ENCODE measurements at regions not wholly inside any gene's neighbourhood (a gene's known extent, or its start where the extent isn't known, plus 50 kb on each side); places are given as distances from the start of the nearest gene placed in this dataset.
"Not testable (repeated sequence)": the region's sequence is repeated elsewhere in the genome, so short reads cannot be mapped to it uniquely, and the experiment has no call there.

DNA sequence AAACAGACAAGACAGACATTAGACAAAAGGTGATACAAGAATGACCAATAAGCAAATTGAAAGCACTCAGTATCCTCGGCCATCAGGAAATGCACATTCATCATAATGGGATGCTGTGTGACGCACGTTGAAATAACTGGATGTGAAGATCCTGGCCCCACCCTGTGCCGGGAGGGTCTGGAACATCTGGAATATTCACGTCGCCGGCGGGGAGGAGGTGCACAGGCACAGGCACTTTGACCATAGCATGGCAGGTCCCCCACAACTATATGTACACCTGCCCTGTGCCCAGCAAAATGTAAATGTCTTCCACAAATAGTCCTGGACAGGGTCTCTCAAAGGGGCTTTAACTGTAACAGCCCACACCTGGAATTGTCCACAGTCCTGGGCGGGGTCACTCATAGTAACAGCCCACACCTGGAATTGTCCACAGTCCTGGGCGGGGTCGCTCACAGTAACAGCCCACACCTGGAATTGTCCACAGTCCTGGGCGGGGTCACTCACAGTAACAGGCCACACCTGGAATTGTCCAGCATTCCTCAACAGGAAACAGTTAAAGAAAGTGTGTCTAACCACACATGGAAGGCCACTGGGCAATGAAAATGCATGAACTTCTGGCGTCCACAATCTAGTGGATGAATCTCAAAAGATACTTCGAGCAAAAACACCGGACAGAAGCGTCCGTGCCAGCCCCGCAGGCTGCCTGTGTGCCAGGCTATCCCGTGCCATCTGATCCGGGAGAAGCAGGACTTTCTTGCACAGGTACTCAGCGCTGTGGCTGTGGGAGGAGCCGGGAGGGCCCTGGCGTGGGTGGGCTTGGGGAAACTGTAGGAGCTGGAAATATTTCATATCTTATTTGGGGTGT, 113.4 kb downstream of the RTP5 start:
- no peak for DNase-seq (ENCODE audit: low read depth, low spot score)

DNA sequence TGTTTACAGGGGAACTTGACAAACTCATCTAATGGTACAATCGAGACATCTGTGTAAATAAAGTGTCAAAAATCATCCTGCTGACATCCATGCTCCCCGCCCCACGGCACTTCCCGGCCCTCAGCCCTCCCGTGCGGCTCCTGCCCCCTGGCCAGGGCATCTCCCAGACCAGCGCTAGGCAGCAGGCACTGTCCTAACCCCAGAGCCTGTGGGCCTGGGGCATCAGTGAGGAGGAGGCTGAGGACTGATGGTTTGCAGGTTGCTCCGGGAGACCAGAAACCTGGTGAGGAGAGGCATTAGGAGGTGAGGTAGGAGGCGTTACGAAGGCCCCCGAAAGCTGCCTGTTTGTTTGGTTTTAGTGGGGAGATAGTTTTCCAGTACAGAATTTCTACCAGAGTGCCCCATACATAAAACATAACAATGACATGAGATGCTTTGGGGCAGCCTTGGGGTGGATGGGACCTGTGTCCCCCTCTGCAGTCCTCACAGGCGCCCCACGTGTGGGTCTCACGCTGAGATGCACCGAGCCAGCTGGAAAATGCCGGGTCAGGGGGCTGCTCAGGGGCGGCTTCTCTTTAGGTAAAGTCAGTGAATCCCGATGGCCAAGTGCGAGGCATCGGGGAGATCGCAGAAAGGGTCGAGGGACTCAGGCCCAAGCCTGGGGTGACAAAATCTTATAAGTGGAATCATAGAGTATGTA, 114.2 kb downstream of the RTP5 start:
- no peak for DNase-seq (ENCODE audit: low read depth, low spot score)

DNA sequence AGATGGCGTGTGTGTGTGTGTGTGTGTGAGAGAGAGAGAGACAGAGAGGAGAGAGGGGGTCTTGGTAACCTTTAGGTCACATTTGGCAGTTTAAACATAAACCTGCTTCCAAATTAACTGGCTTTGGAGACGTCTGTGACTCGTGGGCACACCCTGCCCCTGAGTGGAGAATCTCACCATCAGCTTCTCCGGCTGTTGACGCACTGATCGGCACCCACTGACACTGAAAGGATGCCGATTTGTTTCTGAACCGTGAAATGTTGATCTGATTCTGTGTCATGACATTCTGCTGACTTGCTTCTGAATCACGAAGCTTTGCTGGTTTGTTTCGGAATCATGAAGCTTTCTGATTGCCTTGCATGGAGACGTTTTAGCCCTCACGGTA, 114.7 kb downstream of the RTP5 start:
- DNase-seq (ENCODE audit: low read depth, low spot score), result no peak

DNA sequence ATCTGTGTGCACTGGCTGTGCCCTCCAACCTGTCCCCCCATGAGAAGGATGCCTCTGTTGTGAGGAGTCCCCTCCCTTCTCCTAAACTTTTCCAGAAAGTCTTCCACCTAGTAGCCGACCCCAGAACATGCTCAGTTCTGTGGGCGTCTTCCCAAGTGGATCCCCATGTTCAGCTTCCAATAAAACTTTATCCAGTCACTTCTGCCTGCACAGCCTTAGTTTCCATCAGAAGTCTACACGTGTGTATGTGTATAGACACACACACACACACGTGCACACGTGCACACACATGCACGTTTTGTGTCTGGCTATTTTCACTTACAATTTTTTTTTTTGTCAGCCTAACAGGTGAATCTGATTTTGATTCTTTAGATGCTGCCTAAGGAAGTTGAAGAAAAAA, 115.1 kb downstream of the RTP5 start:
- DNase-seq (ENCODE audit: low read depth, low spot score), result no peak

DNA sequence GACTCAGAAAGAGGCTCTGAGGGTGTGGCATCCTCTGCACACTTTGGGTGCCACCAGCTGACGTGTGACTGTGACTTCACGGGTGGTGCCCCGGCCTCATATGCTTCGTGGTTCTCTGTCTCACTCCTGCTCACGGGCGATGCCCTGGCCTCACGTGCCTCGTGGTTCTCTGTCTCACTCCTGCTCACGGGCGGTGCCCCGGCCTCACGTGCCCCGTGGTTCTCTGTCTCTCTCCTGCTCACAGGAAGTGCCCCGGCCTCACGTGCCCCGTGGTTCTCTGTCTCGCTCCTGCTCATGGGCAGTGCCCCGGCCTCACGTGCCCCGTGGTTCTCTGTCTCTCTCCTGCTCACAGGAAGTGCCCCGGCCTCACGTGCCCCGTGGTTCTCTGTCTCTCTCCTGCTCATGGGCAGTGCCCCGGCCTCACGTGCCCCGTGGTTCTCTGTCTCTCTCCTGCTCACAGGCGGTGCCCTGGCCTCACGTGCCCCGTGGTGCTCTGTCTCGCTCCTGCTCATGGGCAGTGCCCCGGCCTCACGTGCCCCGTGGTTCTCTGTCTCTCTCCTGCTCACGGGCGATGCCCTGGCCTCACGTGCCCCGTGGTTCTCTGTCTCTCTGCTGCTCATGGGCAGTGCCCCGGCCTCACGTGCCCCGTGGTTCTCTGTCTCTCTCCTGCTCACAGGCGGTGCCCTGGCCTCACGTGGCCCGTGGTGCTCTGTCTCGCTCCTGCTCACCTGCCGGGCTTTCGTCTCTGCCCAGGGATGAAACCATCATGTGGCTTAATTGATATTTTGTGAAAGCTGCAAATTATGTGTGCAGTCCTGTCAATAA, 115.8 kb downstream of the RTP5 start:
- DNase-seq (ENCODE audit: low read depth, low spot score), result not testable (repeated sequence)

DNA sequence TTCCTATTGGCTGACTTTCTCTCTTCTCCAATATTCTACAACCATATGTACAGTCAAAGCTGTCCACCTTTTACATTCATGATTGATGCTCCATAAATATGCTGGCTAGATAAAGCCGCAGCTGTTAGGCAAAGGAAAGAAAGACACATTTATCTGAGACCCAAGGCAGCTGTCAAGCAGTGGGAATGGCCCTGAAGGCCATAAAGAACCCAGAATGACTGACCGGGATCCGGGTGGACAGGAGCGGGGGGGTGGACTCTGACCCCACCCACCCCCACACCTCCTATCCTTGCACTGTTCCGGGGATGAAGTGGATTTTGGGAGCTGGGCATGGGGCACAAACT, 116.4 kb downstream of the RTP5 start:
- DNase-seq (ENCODE audit: low read depth, low spot score), result no peak

DNA sequence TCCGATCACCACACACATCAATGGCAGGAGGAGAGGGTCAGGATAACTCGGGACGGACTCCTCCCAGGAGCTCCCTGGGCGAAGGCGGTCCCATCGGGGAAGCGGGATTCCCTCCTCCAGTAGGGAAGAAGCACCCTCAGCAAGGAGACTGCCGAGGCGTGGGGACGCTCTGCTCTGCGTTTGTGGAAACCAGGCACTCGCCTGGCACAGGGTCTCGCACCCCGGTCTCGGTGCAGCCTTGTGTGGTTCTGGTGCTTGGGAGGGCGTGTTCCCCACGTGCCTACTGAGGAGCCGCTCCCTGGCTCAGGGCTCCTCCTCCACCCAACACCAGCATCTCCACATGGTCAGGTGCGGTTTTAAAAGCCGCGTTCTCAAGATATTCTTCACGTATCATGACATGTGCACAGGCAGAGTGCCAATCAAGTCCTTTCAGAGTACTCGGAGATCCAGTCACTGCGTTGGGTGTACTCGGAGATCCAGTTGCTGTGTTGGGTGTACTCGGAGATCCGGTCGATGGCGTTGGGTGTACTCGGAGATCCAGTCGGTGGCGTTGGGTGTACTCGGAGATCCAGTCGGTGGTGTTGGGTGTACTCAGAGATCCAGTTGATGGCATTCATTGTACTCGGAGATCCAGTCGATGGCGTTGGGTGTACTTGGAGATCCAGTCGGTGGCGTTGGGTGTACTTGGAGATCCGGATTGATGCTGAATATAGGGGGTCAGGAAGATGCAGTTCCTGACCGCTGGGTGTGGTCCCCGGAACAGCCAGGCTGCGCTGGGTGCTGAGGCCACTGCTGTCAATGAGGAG, 117.5 kb downstream of the RTP5 start:
- DNase-seq (ENCODE audit: low read depth, low spot score), result no peak

DNA sequence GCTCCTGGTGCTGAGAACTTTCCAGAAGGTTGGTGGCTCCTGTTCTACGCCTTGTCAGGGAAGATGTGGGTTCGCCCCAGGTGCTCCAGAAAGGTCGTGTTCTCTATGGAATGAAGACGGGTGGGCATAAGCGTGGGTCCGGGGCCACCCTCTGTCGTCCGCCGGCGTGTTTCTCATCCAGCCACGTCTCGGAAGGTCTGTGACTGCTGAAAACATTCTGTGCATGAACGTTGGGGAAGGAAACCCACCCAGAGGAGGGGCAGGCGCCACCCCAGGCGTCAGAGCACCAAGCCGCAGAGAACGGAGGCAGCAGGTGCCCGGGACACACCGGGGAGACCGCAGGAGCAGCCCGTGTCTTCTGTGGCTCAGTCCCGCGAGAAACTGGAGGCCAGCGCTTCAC, 118.2 kb downstream of the RTP5 start:
- no peak for DNase-seq (ENCODE audit: low read depth, low spot score)

DNA sequence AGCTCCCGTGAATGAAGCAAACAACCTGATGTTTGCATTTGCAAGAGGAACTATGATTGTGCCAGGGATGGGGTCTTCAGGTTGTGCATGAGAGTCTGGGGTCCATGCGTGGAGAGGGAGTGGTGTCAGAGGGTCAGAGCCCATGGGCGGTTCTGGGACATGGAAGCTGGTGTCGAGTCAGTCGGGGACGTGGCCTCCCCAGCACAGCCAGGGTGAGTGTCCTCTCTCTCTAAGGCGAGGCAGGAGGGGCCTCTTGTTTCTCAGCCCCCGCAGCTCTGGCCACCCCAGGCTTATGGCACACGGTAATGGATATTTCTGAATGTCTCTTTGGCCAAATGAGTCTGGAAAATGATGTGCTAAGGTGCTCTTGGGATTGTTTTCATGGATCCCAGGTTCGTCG, 118.6 kb downstream of the RTP5 start:
- DNase-seq (ENCODE audit: low read depth, low spot score), result no peak

DNA sequence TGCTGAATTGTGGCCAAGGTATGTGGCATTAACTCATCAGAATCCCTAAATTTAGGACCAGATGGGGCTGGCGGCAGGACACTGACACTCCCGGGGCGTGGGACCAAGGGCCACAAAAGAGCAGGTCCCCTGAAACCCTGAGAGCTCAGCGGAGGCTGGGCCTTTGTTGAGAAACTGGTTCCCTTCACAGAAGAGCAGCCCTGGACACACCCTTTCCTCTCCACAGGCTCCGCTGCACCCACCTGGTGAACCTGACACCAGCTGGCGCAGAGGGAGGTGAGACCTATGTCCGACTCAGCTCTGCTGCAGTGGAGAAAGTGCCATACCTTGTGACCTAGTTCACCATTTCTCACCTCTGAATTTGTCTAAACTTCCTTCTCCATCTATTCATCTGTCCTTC, 119.5 kb downstream of the RTP5 start:
- DNase-seq (ENCODE audit: low read depth, low spot score), result no peak

DNA sequence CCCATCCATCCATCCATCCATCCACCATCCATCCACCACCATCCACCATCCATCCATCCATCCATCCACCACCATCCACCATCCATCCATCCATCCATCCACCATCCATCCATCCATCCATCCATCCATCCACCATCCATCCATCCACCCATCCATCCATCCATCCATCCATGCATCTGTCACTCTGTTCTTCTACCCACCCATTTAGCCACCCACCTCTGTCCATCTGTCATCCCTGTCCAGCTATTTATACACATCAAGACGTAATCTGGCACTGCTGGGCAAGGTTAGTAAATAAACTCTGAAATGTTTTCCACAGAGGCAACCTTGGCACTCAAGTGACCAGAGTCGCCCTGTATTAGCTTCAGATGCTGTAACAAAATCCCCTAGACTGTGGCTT, 120.9 kb downstream of the RTP5 start:
- DNase-seq (ENCODE audit: low read depth, low spot score), result no peak

DNA sequence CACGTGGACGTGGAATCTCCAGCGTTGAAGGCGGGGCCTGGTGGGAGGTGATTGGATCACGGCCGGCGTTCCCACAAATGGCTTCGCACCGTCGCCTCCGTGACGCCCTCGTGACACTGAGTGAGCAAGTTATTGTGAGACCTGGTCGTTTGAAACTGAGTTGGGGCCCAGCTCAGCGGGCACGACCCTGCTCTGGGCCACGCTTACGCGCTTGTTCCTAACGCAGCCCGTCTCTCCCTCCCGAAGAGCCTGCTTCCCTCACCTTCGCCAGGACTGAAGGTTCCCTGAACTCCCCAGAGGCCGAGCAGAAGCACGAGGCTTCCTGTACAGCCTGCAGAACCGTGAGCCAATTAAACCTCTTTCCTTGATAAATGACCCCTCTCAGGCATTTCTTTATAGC, 121.8 kb downstream of the RTP5 start:
- DNase-seq (ENCODE audit: low read depth, low spot score), result no peak

DNA sequence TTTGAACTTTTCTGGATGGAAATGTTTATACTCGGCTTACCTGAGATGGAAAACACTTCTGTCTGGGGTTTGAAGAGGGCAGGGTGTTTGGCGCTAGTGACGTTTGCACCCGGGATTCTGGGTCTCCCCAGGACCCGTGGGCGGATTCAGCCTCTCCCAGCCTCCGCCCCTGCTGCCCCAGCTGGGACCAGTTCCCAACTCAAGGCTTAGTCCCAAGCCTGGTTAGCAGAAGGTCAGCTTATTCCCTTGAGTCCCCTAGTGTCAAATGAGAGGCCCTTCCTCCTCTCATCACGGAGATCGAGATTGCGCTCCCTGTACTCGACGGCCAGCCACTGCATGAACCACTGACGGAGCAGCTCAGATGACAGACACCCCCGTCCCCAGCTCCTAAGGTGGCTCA, 123.2 kb downstream of the RTP5 start:
- no peak for DNase-seq (ENCODE audit: low read depth, low spot score)

DNA sequence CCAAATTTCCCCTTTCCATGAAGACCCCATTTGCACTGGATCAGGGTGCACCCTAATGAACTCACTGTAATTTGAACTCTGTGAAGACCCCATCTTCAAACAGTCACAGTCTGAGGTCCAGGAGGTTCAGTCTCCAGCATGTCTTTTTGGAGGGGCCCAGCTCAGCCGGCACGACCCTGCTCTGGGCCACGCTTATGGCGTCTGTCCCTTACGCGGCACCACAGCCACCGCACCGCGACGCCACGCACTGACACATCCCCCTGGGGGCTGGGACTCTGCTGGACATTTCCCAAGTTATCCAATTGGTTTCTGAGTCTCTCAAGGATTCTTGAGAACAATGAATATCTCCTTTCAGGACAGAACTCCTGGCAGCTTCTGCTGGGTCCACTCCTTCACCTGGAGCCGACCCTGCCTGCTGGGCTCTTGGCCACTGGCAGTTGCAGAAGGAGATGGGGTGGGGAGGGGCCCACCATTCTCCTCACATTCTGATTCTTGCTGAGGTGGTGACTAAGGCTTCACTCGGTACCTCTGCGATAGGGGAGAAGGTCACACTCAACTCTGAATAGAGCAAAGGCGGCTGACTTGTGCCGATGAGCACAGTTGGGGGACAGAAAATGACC, 124.0 kb downstream of the RTP5 start:
- DNase-seq (ENCODE audit: low read depth, low spot score), result no peak

DNA sequence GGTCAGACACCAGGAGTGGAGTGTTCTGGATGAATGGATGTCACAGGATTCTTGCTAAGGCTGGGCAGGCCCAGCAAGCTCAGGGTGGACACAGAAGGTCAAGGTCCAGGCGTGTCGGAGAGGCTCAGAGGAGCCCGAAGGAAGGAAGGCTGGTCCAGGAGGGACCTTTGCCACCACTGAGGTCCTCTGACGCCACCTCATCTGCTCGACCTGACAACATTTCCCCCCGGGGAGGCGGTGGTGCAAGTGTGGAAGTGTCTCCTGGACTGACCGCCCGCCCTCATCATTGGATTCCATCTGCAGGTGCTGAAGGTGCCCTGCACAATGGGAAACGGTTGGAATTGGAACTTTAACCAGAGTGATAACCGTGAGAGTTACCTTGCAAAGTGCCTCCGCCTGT, 124.6 kb downstream of the RTP5 start:
- DNase-seq (ENCODE audit: low read depth, low spot score), result no peak

DNA sequence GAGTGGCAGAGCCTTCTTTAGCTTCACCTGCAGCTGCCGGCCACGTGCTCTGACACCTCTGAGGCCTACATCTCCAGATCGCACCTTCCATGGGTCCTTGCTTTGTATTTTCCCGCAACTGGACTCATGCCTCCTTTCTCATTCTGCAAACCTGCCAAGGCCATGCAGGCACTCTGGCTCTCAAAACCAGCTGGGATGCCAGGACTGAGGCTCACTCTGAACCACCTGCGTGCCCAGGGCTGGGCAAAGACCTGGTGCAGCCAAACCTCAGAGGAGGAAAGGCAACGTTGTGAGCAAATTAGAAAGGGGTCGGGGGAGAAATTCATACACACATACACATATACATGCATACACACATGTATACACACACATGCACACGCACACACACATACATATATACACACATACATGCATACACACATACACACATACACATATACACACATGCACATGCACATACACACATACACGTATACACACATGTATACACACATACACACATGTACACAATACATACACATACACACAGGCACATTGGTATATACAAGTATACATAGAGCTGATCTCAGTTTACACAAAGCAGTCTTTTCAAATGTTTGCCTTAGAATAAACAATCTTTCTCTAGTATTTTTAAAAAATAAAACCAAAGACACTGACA, 125.2 kb downstream of the RTP5 start:
- no peak for DNase-seq (ENCODE audit: low read depth, low spot score)

DNA sequence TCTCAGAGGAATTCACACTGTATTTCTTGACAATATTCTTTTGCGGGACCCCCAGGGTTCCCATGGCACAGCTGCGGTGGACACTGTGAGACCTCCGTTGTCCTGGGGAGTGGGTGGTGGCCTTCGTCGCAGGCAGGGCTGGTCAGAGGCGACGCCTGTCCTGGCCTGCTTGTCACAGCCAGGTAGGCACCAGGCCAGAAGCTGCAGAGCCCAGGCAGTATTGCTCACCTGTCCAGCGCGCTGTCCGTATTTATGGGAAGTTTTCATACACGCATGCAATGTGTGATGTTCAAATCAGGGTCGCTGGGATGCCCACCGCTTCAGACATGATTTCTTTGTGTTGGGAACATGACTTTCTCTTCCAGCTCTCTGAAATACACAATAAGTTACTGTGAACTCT, 126.6 kb downstream of the RTP5 start:
- DNase-seq (ENCODE audit: low read depth, low spot score), result no peak

DNA sequence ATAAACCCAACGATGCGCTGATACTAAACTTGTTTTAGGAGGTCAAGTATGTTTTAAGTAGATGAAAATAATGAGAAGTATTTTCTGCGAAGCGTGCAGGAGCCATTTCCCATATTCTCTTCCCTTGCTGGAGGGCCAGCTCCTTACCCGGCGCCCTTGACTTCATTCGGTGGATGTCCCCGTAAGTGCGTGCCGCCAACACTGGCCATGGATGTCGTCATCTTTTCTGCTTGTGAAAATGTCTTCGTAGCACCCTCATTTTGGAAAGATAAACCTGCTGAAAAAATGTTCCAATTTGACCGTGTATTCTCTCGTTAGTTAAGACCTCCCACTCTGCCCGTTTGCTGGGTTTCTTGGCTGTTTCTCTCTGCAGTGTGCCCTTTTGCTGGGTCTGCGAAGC, 127.5 kb downstream of the RTP5 start:
- no peak for DNase-seq (ENCODE audit: low read depth, low spot score)

DNA sequence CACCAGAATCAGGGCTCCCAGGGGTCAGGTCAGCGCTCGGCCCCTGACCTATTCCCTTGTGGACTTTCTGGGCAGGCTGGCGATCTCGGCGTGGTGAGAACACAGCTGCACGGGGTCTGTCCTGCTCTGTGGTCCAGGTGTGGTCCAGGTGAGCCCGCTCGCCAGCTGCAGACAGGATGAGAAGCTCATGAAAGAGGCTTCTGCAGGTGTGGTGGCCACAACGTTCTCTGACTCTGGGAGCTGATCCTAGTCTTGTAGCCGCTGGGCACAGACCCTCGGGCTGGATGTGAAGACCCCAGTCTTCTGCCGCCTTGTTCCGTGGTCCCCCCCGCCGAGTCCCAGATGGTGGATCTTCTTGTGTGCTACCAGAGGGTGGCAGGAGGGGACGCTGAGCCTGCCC, 129.7 kb downstream of the RTP5 start:
- DNase-seq (ENCODE audit: low read depth, low spot score), result no peak

DNA sequence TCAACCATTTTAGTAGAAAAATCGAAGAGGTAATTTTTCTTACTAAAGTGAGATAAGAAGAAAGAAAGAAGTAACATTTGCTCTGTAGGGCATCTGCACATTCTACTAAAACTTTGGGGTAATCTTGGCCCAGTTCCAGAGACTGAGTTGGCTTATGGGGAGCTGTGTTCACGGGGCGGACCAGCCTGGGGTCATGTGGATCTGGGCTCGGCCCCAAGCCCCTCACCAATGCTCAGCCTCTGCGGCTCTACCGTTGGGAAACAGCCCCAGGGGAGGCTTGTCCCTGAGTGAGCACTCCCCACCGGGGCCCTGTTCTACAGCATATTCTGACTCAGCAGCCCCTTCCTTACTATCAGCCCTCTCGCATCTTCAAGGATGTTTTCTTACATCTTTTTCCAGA, 132.3 kb downstream of the RTP5 start:
- DNase-seq (ENCODE audit: low read depth, low spot score), result no peak

DNA sequence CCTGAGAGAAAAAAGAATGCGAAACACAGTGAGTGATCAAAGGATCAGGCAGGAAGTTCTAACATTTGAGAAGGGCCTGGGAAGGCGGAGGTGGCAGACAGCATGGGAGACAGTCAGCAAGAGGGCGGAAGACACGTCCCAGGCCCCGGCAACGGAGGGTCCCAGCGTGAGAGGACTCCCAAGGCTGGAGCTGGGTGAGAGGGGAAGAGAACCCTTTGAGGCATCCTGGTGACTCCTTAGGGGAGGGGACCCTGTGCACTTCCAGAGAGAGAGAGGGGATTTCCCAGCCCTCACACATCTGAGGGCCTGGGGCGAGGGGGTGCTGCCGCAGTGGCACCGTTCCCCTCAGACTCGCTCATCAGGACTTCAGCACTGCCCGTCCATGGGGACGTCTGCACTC, 133.4 kb downstream of the RTP5 start:
- no peak for DNase-seq (ENCODE audit: low read depth, low spot score)
